GM23248 (cell line): ENCODE measurements at regions not wholly inside any gene's neighbourhood (a gene's known extent, or its start where the extent isn't known, plus 50 kb on each side); places are given as distances from the start of the nearest gene placed in this dataset.

Source experiments
- DNase-seq: peaks from one replicate; pipeline ENCODE4 v3.0.0-alpha.2; 2015
- H2AFZ ChIP-seq: fragments of 200-600 bp; sonication (generic); 2 replicates; pipeline ENCODE4 v1.6.1; 2016; ENCODE audit warnings: antibody characterized with exemption
- H3F3A ChIP-seq: fragments of 200-600 bp; sonication (generic); 2 replicates; pipeline ENCODE4 v1.6.1; 2016; ENCODE audit warnings: mild to moderate bottlenecking, antibody characterized with exemption, mixed run types; ENCODE audit not compliant: insufficient read depth
- H3K27ac ChIP-seq: fragments of 200-600 bp; sonication (generic); 2 replicates; pipeline ENCODE4 v1.5.1; 2016; ENCODE audit warnings: mild to moderate bottlenecking
- H3K27me3 ChIP-seq: fragments of 200-600 bp; sonication (generic); replicated peaks from 2 replicates; pipeline ENCODE4 v1.6.1; 2016; ENCODE audit warnings: mild to moderate bottlenecking; ENCODE audit not compliant: insufficient read depth
- H3K36me3 ChIP-seq: fragments of 200-600 bp; sonication (generic); 2 replicates; pipeline ENCODE4 v1.6.1; 2016; ENCODE audit warnings: low read depth, mild to moderate bottlenecking
- H3K4me1 ChIP-seq: fragments of 200-600 bp; sonication (generic); 2 replicates; pipeline ENCODE4 v1.6.1; 2016; ENCODE audit warnings: mild to moderate bottlenecking; ENCODE audit not compliant: insufficient read depth
- H3K4me2 ChIP-seq: fragments of 200-600 bp; sonication (generic); one replicate; pipeline ENCODE4 v1.6.1; 2016; ENCODE audit warnings: mild to moderate bottlenecking; ENCODE audit not compliant: unreplicated experiment
- H3K4me3 ChIP-seq: fragments of 200-600 bp; sonication (generic); 2 replicates; pipeline ENCODE4 v1.5.1; 2016; ENCODE audit warnings: mild to moderate bottlenecking
- H3K79me2 ChIP-seq: fragments of 200-600 bp; sonication (generic); 2 replicates; pipeline ENCODE4 v1.6.1; 2016; ENCODE audit warnings: mild to moderate bottlenecking; ENCODE audit not compliant: insufficient read depth
- H3K9ac ChIP-seq: fragments of 200-600 bp; sonication (generic); 2 replicates; pipeline ENCODE4 v1.6.1; 2016; ENCODE audit warnings: mild to moderate bottlenecking
- H3K9me2 ChIP-seq: fragments of 200-600 bp; sonication (generic); 2 replicates; pipeline ENCODE4 v1.6.1; 2016; ENCODE audit warnings: mixed run types, mild to moderate bottlenecking, moderate library complexity; ENCODE audit not compliant: insufficient read depth
- H3K9me3 ChIP-seq: fragments of 200-600 bp; sonication (generic); one replicate; pipeline ENCODE4 v1.6.1; 2017; ENCODE audit warnings: low read depth
- H4K20me1 ChIP-seq: fragments of 200-600 bp; sonication (generic); 2 replicates; pipeline ENCODE4 v1.6.0; 2016; ENCODE audit not compliant: insufficient read depth
- EZH2 ChIP-seq: fragments of 200-600 bp; sonication (generic); IDR thresholded peaks from 2 replicates; pipeline ENCODE4 v1.6.1; 2018; ENCODE audit warnings: antibody characterized with exemption, mild to moderate bottlenecking; ENCODE audit not compliant: insufficient read depth, poor library complexity, severe bottlenecking
- EZH2phosphoT487 ChIP-seq: fragments of 200-600 bp; sonication (generic); IDR thresholded peaks from 2 replicates; pipeline ENCODE4 v1.6.1; 2018; ENCODE audit warnings: antibody characterized with exemption, moderate library complexity, mild to moderate bottlenecking, low read depth; ENCODE audit not compliant: insufficient read depth
- WGBS, 2 experiments: methylation state at CpG; one replicate each; pipeline ENCODE4 v1.1.6; 2015 to 2017; ENCODE audit warnings: low lambda C conversion rate in 2 of 2, low coverage in 1 of 2; ENCODE audit errors: missing lambda C conversion rate in 2 of 2; 5-methylcytosine and 5-hydroxymethylcytosine counted together
- in situ Hi-C: fragments of 300-500 bp; cut with MboI; formaldehyde crosslinking; loops from 2 replicates; pipeline ENCODE4 v1.15.0; 2020

- TF ChIP-seq EZH2, result no peak
- no peak for TF ChIP-seq EZH2phosphoT487
- Histone ChIP-seq H4K20me1 (no peaks in the 10 kb centered on the region), H3F3A (no peaks in the 10 kb centered on the region), H3K36me3 (no peaks in the 10 kb centered on the region), H3K9me2 (no peaks in the 10 kb centered on the region), H3K4me3 (no peak overlapping the region), H3K4me1 (no peaks in the 10 kb centered on the region), H3K27me3 (0 out of 2 replicates have a peak, but pooled peaks cover 5% of the 10 kb centered on the region), H2AFZ (no peak overlapping the region), H3K79me2 (no peaks in the 10 kb centered on the region), H3K9ac (no peak overlapping the region), H3K27ac (no peak overlapping the region), H3K9me3 (no peaks in the 10 kb centered on the region), H3K4me2 (no peak overlapping the region)
- DNase-seq, result no peak
- 87 to 88% methylated on average over 4 of the region's 4 CpGs for WGBS, 2 experiments
- in situ Hi-C loops, result loop anchor here (25.0 kb wide), 1 partner anchor 678 kb away; the partner anchor contains the start of gene ERMN
Measured at GRCh38 chr2:158015428-158016076, 86.1 kb upstream of the UPP2 start.

DNA sequence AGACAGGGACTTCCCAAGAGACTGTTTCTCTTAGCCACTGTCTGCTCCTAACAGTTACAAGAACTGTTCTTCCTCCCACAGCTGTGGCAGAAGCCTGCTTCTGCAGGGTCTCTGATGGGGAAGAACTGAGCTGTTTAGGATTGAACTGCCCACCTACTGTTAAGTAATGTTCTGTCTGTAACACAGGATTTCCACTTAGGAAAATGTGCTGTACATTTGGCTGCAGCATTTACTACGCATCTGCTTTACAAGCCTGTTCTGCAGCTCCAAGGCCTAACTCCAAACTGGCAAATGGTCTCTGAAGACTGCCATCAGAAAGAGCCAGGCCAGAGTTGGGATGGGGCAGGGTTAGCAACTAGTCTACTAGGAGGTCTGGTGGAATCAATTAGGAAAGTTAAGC is 87.8 kb upstream of the UPP2 start:
- Histone ChIP-seq H3K79me2 (no peaks in the 10 kb centered on the region), H3K9ac (no peak overlapping the region), H2AFZ (peak overlapping the region; percentile 42), H3K27ac (no peak overlapping the region), H4K20me1 (no peaks in the 10 kb centered on the region), H3K36me3 (no peaks in the 10 kb centered on the region), H3F3A (no peaks in the 10 kb centered on the region), H3K4me2 (no peak overlapping the region), H3K4me1 (no peaks in the 10 kb centered on the region), H3K9me2 (no peaks in the 10 kb centered on the region), H3K27me3 (0 out of 2 replicates have a peak, but pooled peaks cover 5% of the 10 kb centered on the region), H3K9me3 (no peaks in the 10 kb centered on the region), H3K4me3 (no peak overlapping the region)
- in situ Hi-C loops, result loop anchor here (25.0 kb wide), 1 partner anchor 677 kb away; the partner anchor contains the start of gene ERMN
- WGBS, 2 experiments, result 17 to 32% methylated on average over 1 of the region's 1 CpG
- DNase-seq, result no peak
- TF ChIP-seq EZH2phosphoT487, result no peak
- TF ChIP-seq EZH2, result no peak

- no peaks in the 10 kb centered on the region for H3F3A ChIP-seq
- TF ChIP-seq EZH2 (no peak), EZH2phosphoT487 (no peak)
- no peaks in the 10 kb centered on the region for H3K9me3 ChIP-seq
- H3K4me1 ChIP-seq, result no peaks in the 10 kb centered on the region
- no peak overlapping the region for H3K4me3 ChIP-seq
- H3K4me2 ChIP-seq, result no peak overlapping the region
- H3K9ac ChIP-seq, result no peak overlapping the region
- no peaks in the 10 kb centered on the region for H3K36me3 ChIP-seq
- no peaks in the 10 kb centered on the region for H4K20me1 ChIP-seq
- no peak for DNase-seq
- in situ Hi-C loops, result loop anchor here (25.0 kb wide), 1 partner anchor 674 kb away; the partner anchor contains the start of gene ERMN
- H3K27ac ChIP-seq, result no peak overlapping the region
- 68 to 74% methylated on average over 5 of the region's 5 CpGs for WGBS, 2 experiments
- no peaks in the 10 kb centered on the region for H3K9me2 ChIP-seq
- no peaks in the 10 kb centered on the region for H3K27me3 ChIP-seq
- no peak overlapping the region for H2AFZ ChIP-seq
- H3K79me2 ChIP-seq, result no peaks in the 10 kb centered on the region
Measured at GRCh38 chr2:158011055-158011771, 90.5 kb upstream of the UPP2 start.

GRCh38 chr2:158009399-158009798 is 92.3 kb upstream of the UPP2 start:
- DNase-seq, result no peak
- H3K36me3 ChIP-seq, result no peaks in the 10 kb centered on the region
- no peaks in the 10 kb centered on the region for H3K79me2 ChIP-seq
- in situ Hi-C loops, result loop anchor here (5.0 to 25.0 kb wide), 2 partner anchors 227 to 672 kb away; partner anchors contain the start of gene ERMN
- H4K20me1 ChIP-seq, result no peaks in the 10 kb centered on the region
- H3K27me3 ChIP-seq, result no peaks in the 10 kb centered on the region
- no peak overlapping the region for H3K9ac ChIP-seq
- H3K4me1 ChIP-seq, result no peaks in the 10 kb centered on the region
- TF ChIP-seq EZH2, result no peak
- no peak overlapping the region for H3K4me3 ChIP-seq
- no peaks in the 10 kb centered on the region for H3F3A ChIP-seq
- WGBS, 2 experiments, result 89% methylated on average over 4 of the region's 4 CpGs
- H3K4me2 ChIP-seq, result no peak overlapping the region
- no peaks in the 10 kb centered on the region for H3K9me2 ChIP-seq
- no peak overlapping the region for H3K27ac ChIP-seq
- H2AFZ ChIP-seq, result no peak overlapping the region
- no peaks in the 10 kb centered on the region for H3K9me3 ChIP-seq
